ENCODE measurements at regions not wholly inside any gene's neighbourhood (a gene's known extent, or its start where the extent isn't known, plus 50 kb on each side); places are given as distances from the start of the nearest gene placed in this dataset.

DNA sequence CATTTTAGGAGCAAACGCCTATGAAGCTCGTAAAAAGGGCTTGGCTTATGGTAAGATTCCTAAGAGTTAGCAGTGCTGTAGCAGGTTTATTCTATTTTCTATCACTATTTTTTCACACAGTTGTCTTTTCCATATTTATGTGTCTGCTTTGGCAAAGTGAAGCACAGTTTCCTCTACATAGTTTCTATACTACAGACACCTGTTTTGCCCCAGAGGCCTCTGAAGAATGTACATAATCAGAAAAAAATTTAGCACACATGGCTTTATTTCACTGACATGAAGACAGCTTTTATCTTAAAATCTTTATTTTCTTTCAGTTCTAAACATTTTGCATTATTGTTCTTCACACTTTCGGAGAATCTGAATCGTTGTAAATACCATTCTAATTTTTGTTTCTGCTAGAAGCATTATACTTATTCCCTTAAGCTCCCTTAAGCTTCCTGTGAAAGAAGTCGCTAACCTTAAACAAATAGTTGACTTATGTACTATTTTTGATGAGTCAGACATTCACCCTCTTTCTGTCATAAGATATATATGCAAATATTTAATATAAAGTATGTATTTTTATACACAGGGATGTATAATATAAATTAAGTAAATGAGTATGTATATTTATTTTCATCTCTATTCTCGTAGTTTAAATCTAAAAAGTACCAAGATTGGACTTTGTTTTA is 816.0 kb downstream of the OLFM4 start:
- TF ChIP-seq, protein P1, sequence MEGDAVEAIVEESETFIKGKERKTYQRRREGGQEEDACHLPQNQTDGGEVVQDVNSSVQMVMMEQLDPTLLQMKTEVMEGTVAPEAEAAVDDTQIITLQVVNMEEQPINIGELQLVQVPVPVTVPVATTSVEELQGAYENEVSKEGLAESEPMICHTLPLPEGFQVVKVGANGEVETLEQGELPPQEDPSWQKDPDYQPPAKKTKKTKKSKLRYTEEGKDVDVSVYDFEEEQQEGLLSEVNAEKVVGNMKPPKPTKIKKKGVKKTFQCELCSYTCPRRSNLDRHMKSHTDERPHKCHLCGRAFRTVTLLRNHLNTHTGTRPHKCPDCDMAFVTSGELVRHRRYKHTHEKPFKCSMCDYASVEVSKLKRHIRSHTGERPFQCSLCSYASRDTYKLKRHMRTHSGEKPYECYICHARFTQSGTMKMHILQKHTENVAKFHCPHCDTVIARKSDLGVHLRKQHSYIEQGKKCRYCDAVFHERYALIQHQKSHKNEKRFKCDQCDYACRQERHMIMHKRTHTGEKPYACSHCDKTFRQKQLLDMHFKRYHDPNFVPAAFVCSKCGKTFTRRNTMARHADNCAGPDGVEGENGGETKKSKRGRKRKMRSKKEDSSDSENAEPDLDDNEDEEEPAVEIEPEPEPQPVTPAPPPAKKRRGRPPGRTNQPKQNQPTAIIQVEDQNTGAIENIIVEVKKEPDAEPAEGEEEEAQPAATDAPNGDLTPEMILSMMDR (IDR thresholded peaks at IDR 0.05): no peak
- no peak for TF ChIP-seq EZH2 (IDR thresholded peaks at IDR 0.05)
